NCI-H1436 treated with DMSO at 0.1 percent for 48 hours (cell line): ENCODE measurements at regions not wholly inside any gene's neighbourhood (a gene's known extent, or its start where the extent isn't known, plus 50 kb on each side); places are given as distances from the start of the nearest gene placed in this dataset.
"Not testable (repeated sequence)": the region's sequence is repeated elsewhere in the genome, so short reads cannot be mapped to it uniquely, and the experiment has no call there.

ENCODE experiments used
- DNase-seq: peaks from one replicate; lab custom pipeline; 2025; lab: John Stamatoyannopoulos, UW

- DNase-seq = no peak
Measured at GRCh38 chr16:52729731-52730130, 182.8 kb upstream of the TOX3 start.

- no peak for DNase-seq
Measured at GRCh38 chr16:52727849-52728248, 180.9 kb upstream of the TOX3 start.

GRCh38 chr16:52727441-52727840 lies 180.5 kb upstream of the TOX3 start:
- DNase-seq = no peak

GRCh38 chr16:52725461-52725860 lies 178.5 kb upstream of the TOX3 start:
- no peak for DNase-seq

GRCh38 chr16:52725043-52725442 lies 178.1 kb upstream of the TOX3 start:
- DNase-seq = no peak

GRCh38 chr16:52721331-52721730 lies 174.4 kb upstream of the TOX3 start:
- DNase-seq = no peak

- DNase-seq = no peak
Measured at GRCh38 chr16:52718046-52718445, 171.1 kb upstream of the TOX3 start.

- DNase-seq = no peak
Measured at GRCh38 chr16:52713740-52714139, 166.8 kb upstream of the TOX3 start.

- DNase-seq = no peak
Measured at GRCh38 chr16:52709306-52709705, 162.4 kb upstream of the TOX3 start.

GRCh38 chr16:52708476-52708875 lies 161.5 kb upstream of the TOX3 start:
- DNase-seq = no peak

GRCh38 chr16:52707676-52708337 lies 160.9 kb upstream of the TOX3 start:
- no peak for DNase-seq

GRCh38 chr16:52705122-52705521 lies 158.2 kb upstream of the TOX3 start:
- no peak for DNase-seq

GRCh38 chr16:52697971-52698370 lies 151.0 kb upstream of the TOX3 start:
- no peak for DNase-seq

- DNase-seq = no peak
Measured at GRCh38 chr16:52696126-52696525, 149.2 kb upstream of the TOX3 start.

- DNase-seq = no peak
Measured at GRCh38 chr16:52690468-52690867, 143.5 kb upstream of the TOX3 start.

- DNase-seq = no peak
Measured at GRCh38 chr16:52680993-52681392, 134.1 kb upstream of the TOX3 start.

- DNase-seq = no peak
Measured at GRCh38 chr16:52677501-52677900, 130.6 kb upstream of the TOX3 start.

- DNase-seq = no peak
Measured at GRCh38 chr16:52676959-52677358, 130.0 kb upstream of the TOX3 start.

GRCh38 chr16:52671590-52671989 lies 124.6 kb upstream of the TOX3 start:
- no peak for DNase-seq

GRCh38 chr16:52657924-52658323 lies 111.0 kb upstream of the TOX3 start:
- DNase-seq = no peak

- not testable (repeated sequence) for DNase-seq
Measured at GRCh38 chr16:52655916-52656315, 109.0 kb upstream of the TOX3 start.

- DNase-seq = not testable (repeated sequence)
Measured at GRCh38 chr16:52655156-52655555, 108.2 kb upstream of the TOX3 start.

- no peak for DNase-seq
Measured at GRCh38 chr16:52652033-52652432, 105.1 kb upstream of the TOX3 start.

- no peak for DNase-seq
Measured at GRCh38 chr16:52650789-52651188, 103.8 kb upstream of the TOX3 start.

GRCh38 chr16:52650318-52650717 lies 103.4 kb upstream of the TOX3 start:
- no peak for DNase-seq
